HepG2 (cell line): ENCODE measurements at regions not wholly inside any gene's neighbourhood (a gene's known extent, or its start where the extent isn't known, plus 50 kb on each side); places are given as distances from the start of the nearest gene placed in this dataset.
A peak's percentile ranks its signal among the peaks of the same experiment; 100 is the strongest.

ENCODE experiments used
- ATAC-seq: fragments of 200-7000 bp; cut with Tn5 transposase; 3 replicates; pipeline ENCODE4 v1.9.1; 2020; ENCODE audit warnings: mild to moderate bottlenecking, moderate library complexity
- BruUV-seq: library from RNA; stranded (reverse); fragments of 400-500 nt; replicated peaks from 2 replicates; lab custom pipeline; 2021; lab: Mats Ljungman, UMichigan
- CTCF ChIA-PET: fragments of 300-600 bp; formaldehyde crosslinking; extraction: SDS; loops from one replicate; lab custom pipeline; 2021; ENCODE audit warnings: low total read pairs, inconsistent platforms, low intra/inter-chr PET ratio; lab: Yijun Ruan, JAX
- POLR2A ChIA-PET: fragments of 350-600 bp; sonication (Branson Sonifier 250); formaldehyde crosslinking; loops from one replicate; lab custom pipeline; 2020; ENCODE audit warnings: antibody characterized with exemption, inconsistent platforms; lab: Yijun Ruan, JAX
- DNase-seq: peaks from one replicate; pipeline ENCODE4 v3.0.0-alpha.2; 2015; ENCODE audit warnings: low spot score
- FAIRE-seq: peaks from 3 replicates; lab custom pipeline; 2011; peaks lifted over from hg19 to GRCh38; lab: Jason Lieb, UNC
- H2AFZ ChIP-seq: one replicate; pipeline ENCODE4 v1.6.1; 2011; ENCODE audit warnings: low read length, inconsistent platforms
- H3K27ac ChIP-seq: fragments of 300-600 bp; 3 replicates; pipeline ENCODE4 v1.8.0; 2011; ENCODE audit warnings: mixed run types, mild to moderate bottlenecking, mixed read lengths, low read length, inconsistent platforms; ENCODE audit not compliant: insufficient read depth; ENCODE audit errors: extremely low read length
- H3K27me3 ChIP-seq, 2 experiments: fragments of 200-600 bp in 1 of 2; 2 replicates in 1 of 2; 3 replicates in 1 of 2; pipeline versions ENCODE4 v1.6.0 to v1.8.0; 2011; ENCODE audit warnings: low read length in 2 of 2, mild to moderate bottlenecking in 2 of 2, moderate library complexity in 2 of 2, inconsistent platforms in 1 of 2; ENCODE audit not compliant: insufficient read depth in 2 of 2, control insufficient read depth in 1 of 2
- H3K36me3 ChIP-seq, 2 experiments: fragments of 200-600 bp in 1 of 2; replicated peaks in 1 of 2; 2 replicates in 1 of 2; 3 replicates in 1 of 2; pipeline versions ENCODE4 v1.5.1 to v1.8.0; 2011; ENCODE audit warnings: low read length in 2 of 2, inconsistent platforms in 1 of 2; ENCODE audit not compliant: insufficient read depth in 2 of 2, control insufficient read depth in 1 of 2
- H3K4me1 ChIP-seq: 2 replicates; pipeline ENCODE4 v1.5.1; 2012; ENCODE audit warnings: low read length, inconsistent platforms; ENCODE audit not compliant: insufficient read depth
- H3K4me2 ChIP-seq: 2 replicates; pipeline ENCODE4 v1.6.0; 2011; ENCODE audit warnings: low read depth, low read length, inconsistent platforms
- H3K4me3 ChIP-seq, 3 experiments: fragments of 200-600 bp in 1 of 3; sonication (generic), shearing (Covaris generic) in 1 of 3; replicated peaks in 1 of 3; 2 replicates each; pipeline ENCODE4 v1.5.1; 2011 to 2016; ENCODE audit warnings: low read length in 3 of 3, inconsistent platforms in 2 of 3, low read depth in 2 of 3, mild to moderate bottlenecking in 2 of 3, control low read depth in 1 of 3, mixed read lengths in 1 of 3; ENCODE audit not compliant: insufficient read depth in 1 of 3
- H3K79me2 ChIP-seq: one replicate; pipeline ENCODE4 v1.6.1; 2011; ENCODE audit warnings: low read length, inconsistent platforms; ENCODE audit not compliant: insufficient read depth
- H3K9ac ChIP-seq: 2 replicates; pipeline ENCODE4 v1.6.0; 2011; ENCODE audit warnings: mild to moderate bottlenecking, low read depth, low read length, inconsistent platforms; ENCODE audit not compliant: insufficient read depth
- H3K9me3 ChIP-seq: 2 replicates; pipeline ENCODE4 v1.5.1; 2012; ENCODE audit warnings: mild to moderate bottlenecking, low read length
- H4K20me1 ChIP-seq: 2 replicates; pipeline ENCODE4 v1.6.0; 2011; ENCODE audit warnings: inconsistent platforms, mild to moderate bottlenecking, low read length, moderate library complexity; ENCODE audit not compliant: insufficient read depth
- CREB1 ChIP-seq, 2 experiments: fragments of 450-650 bp in 1 of 2; IDR thresholded peaks; 2 replicates each; pipeline ENCODE4 v1.6.1; 2016 to 2017; ENCODE audit warnings: control low read depth in 1 of 2, mild to moderate bottlenecking in 1 of 2, missing compliant biosample characterization in 1 of 2, missing genetic modification characterization in 1 of 2
- JARID2 ChIP-seq: sonication (generic); formaldehyde crosslinking; IDR thresholded peaks from 2 replicates; pipeline ENCODE4 v1.8.1; 2023; ENCODE audit warnings: missing genetic modification reagents, inconsistent platforms; ENCODE audit not compliant: insufficient replicate concordance
- NRL ChIP-seq: sonication (generic); formaldehyde crosslinking; IDR thresholded peaks from 2 replicates; pipeline ENCODE4 v1.5.0; 2020; ENCODE audit warnings: missing genetic modification reagents, mild to moderate bottlenecking, moderate library complexity, borderline replicate concordance
- ZNF10 ChIP-seq: sonication (generic); formaldehyde crosslinking; IDR thresholded peaks from 2 replicates; pipeline ENCODE4 v1.4.0; 2020; ENCODE audit warnings: mild to moderate bottlenecking, low read depth, missing genetic modification reagents, borderline replicate concordance
- ZNF224 ChIP-seq: sonication (generic); formaldehyde crosslinking; IDR thresholded peaks from 2 replicates; pipeline ENCODE4 v1.5.0; 2020; ENCODE audit warnings: mild to moderate bottlenecking, missing genetic modification reagents
- WGBS: methylation state at CpG from one replicate; pipeline ENCODE4 v1.1.6; 2017; ENCODE audit warnings: low lambda C conversion rate; 5-methylcytosine and 5-hydroxymethylcytosine counted together
- in situ Hi-C: cut with HindIII; loops from 2 replicates; pipeline ENCODE4 v1.10.0; 2017; ENCODE audit warnings: low pct_unique_long_range_greater_than_20kb; ENCODE audit not compliant: extremely low pct_ligation_motif_present
- intact Hi-C: fragments of 100-400 bp; cut with micrococcal nuclease; formaldehyde crosslinking; loops from one replicate; pipeline ENCODE4 v1.10.0; 2022; ENCODE audit not compliant: unreplicated experiment
- TF ChIP-seq, protein P1 (sequence below): sonication (generic); formaldehyde crosslinking; IDR thresholded peaks from 2 replicates; pipeline ENCODE4 v1.9.0; 2021; ENCODE audit warnings: missing genetic modification reagents, borderline replicate concordance
- TF ChIP-seq, protein P2 (sequence below): sonication (generic); formaldehyde crosslinking; IDR thresholded peaks from 2 replicates; pipeline ENCODE4 v1.8.0; 2022; ENCODE audit warnings: mild to moderate bottlenecking, missing genetic modification reagents, moderate library complexity
- TF ChIP-seq, protein P3 (sequence below): sonication (generic); formaldehyde crosslinking; IDR thresholded peaks from 2 replicates; pipeline ENCODE4; 2020; ENCODE audit warnings: missing genetic modification reagents, mild to moderate bottlenecking, borderline replicate concordance
- TF ChIP-seq, protein P4 (sequence below): IDR thresholded peaks from 2 replicates; pipeline ENCODE4 v1.6.1; 2016; ENCODE audit warnings: mild to moderate bottlenecking
- TF ChIP-seq, protein P5 (sequence below): IDR thresholded peaks from 2 replicates; pipeline ENCODE4 v1.6.1; 2016; ENCODE audit warnings: low read depth

DNA sequence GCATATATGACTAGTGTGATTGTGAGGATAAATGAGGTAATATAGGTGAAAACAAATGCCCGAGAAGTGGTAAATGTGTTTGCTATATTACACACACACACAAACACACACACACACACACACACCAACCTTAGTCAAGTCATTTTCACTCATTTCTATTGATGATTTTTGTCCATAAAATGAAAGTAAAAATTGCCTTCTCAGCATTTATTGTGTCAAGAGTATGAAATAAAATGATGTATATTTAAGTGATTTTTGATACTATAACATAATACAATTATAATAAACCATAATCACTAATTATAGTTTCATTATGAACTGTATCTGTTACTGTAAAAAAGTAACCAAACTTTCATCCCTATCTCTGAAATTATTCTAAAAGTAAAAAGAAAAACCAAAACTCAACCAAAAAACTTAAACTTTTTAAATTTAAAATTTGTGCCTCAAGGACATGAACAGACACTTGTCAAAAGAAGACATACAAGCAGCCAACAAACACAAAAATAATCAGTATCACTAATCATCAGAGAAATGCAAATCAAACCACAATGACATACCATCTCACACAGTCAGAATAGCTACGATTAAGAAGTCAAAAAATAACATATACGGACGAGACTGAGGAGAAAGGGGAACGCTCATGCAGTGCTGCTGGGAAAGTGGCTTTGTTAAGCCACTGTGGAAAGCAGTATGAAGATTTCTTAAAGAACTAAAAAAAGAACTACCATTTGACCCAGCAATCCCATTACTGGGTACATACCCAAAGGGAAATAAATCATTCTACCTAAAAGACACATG is 601.0 kb downstream of the TMA16 start (continued):
- TF ChIP-seq, protein P1, sequence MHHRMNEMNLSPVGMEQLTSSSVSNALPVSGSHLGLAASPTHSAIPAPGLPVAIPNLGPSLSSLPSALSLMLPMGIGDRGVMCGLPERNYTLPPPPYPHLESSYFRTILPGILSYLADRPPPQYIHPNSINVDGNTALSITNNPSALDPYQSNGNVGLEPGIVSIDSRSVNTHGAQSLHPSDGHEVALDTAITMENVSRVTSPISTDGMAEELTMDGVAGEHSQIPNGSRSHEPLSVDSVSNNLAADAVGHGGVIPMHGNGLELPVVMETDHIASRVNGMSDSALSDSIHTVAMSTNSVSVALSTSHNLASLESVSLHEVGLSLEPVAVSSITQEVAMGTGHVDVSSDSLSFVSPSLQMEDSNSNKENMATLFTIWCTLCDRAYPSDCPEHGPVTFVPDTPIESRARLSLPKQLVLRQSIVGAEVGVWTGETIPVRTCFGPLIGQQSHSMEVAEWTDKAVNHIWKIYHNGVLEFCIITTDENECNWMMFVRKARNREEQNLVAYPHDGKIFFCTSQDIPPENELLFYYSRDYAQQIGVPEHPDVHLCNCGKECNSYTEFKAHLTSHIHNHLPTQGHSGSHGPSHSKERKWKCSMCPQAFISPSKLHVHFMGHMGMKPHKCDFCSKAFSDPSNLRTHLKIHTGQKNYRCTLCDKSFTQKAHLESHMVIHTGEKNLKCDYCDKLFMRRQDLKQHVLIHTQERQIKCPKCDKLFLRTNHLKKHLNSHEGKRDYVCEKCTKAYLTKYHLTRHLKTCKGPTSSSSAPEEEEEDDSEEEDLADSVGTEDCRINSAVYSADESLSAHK, result no peak
- TF ChIP-seq ZNF10 (CRISPR knock-in tag) (no peak), ZNF224 (no peak)

DNA sequence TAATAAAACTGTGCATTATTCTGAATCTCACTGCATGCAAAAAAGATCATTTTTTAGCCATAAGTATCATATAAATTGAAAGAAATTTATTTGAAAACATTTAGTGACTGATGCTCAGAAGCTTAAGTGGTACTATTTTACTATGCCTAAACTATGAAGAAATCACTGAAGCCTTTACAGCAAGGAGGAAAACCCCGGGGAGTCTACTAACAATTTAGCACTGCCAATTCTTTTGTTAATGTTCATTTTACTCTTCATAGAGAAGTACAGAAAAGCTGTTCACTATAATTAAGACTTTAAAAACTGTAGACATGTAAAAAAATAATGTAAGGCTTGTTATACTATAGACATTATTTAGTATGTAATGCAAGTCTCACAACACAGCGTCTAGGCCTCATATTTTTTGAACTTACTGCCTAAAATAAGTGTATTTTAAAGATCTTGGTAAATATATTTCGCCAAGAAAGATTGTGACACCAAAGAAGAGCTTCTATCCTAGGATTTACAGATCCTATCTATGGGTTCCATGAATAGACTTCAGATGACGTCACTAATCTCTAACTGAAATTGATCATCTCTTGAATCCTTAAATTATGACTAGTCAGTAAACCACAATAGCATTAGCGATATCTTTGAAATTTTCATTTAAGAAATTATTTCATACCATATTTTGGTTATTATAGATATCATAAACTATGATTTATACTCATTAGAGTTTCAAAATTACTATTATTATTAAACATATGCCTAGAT is 602.5 kb downstream of the TMA16 start:
- ChIA-PET POLR2A (no interaction called here), CTCF (no interaction called here)
- intact Hi-C loops, result no loop called here
- in situ Hi-C loops, result no loop called here
- Histone ChIP-seq H2AFZ (no peak overlapping the region), H3K4me2 (no peak overlapping the region), H3K27ac (no peak overlapping the region), H3K9me3 (no peaks in the 10 kb centered on the region), H3K27me3 (no peaks in the 10 kb centered on the region), H3K36me3 (no peaks in the 10 kb centered on the region), H3K79me2 (no peaks in the 10 kb centered on the region), H3K4me1 (no peaks in the 10 kb centered on the region), H3K9ac (no peak overlapping the region), H3K4me3 (no peak overlapping the region), H4K20me1 (no peaks in the 10 kb centered on the region)
- no peak for DNase-seq
- no peak for ATAC-seq
- BruUV-seq, result no TSS peak
- FAIRE-seq, result no peak
- WGBS, result 1% methylated on average over 5 of the region's 5 CpGs
- TF ChIP-seq, protein P2, sequence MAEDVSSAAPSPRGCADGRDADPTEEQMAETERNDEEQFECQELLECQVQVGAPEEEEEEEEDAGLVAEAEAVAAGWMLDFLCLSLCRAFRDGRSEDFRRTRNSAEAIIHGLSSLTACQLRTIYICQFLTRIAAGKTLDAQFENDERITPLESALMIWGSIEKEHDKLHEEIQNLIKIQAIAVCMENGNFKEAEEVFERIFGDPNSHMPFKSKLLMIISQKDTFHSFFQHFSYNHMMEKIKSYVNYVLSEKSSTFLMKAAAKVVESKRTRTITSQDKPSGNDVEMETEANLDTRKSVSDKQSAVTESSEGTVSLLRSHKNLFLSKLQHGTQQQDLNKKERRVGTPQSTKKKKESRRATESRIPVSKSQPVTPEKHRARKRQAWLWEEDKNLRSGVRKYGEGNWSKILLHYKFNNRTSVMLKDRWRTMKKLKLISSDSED (CRISPR knock-in tag), result no peak
- TF ChIP-seq, protein P3, sequence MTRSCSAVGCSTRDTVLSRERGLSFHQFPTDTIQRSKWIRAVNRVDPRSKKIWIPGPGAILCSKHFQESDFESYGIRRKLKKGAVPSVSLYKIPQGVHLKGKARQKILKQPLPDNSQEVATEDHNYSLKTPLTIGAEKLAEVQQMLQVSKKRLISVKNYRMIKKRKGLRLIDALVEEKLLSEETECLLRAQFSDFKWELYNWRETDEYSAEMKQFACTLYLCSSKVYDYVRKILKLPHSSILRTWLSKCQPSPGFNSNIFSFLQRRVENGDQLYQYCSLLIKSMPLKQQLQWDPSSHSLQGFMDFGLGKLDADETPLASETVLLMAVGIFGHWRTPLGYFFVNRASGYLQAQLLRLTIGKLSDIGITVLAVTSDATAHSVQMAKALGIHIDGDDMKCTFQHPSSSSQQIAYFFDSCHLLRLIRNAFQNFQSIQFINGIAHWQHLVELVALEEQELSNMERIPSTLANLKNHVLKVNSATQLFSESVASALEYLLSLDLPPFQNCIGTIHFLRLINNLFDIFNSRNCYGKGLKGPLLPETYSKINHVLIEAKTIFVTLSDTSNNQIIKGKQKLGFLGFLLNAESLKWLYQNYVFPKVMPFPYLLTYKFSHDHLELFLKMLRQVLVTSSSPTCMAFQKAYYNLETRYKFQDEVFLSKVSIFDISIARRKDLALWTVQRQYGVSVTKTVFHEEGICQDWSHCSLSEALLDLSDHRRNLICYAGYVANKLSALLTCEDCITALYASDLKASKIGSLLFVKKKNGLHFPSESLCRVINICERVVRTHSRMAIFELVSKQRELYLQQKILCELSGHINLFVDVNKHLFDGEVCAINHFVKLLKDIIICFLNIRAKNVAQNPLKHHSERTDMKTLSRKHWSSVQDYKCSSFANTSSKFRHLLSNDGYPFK (CRISPR knock-in tag), result no peak
- TF ChIP-seq, protein P4, sequence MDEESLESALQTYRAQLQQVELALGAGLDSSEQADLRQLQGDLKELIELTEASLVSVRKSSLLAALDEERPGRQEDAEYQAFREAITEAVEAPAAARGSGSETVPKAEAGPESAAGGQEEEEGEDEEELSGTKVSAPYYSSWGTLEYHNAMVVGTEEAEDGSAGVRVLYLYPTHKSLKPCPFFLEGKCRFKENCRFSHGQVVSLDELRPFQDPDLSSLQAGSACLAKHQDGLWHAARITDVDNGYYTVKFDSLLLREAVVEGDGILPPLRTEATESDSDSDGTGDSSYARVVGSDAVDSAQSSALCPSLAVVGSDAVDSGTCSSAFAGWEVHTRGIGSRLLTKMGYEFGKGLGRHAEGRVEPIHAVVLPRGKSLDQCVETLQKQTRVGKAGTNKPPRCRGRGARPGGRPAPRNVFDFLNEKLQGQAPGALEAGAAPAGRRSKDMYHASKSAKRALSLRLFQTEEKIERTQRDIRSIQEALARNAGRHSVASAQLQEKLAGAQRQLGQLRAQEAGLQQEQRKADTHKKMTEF (CRISPR knock-in tag), result no peak
- TF ChIP-seq, protein P5, sequence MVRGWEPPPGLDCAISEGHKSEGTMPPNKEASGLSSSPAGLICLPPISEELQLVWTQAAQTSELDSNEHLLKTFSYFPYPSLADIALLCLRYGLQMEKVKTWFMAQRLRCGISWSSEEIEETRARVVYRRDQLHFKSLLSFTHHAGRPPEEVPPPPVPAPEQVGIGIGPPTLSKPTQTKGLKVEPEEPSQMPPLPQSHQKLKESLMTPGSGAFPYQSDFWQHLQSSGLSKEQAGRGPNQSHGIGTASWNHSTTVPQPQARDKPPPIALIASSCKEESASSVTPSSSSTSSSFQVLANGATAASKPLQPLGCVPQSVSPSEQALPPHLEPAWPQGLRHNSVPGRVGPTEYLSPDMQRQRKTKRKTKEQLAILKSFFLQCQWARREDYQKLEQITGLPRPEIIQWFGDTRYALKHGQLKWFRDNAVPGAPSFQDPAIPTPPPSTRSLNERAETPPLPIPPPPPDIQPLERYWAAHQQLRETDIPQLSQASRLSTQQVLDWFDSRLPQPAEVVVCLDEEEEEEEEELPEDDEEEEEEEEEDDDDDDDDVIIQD, result no peak
- TF ChIP-seq JARID2 (CRISPR knock-in tag), result no peak
- no peak for TF ChIP-seq NRL (CRISPR knock-in tag)
- TF ChIP-seq CREB1 (IDR thresholded peaks at IDR 0.05), result peak; percentile 95
- no peak for TF ChIP-seq CREB1 (CRISPR knock-in tag; IDR thresholded peaks at IDR 0.05)
